ENCODE measurements at regions not wholly inside any gene's neighbourhood (a gene's known extent, or its start where the extent isn't known, plus 50 kb on each side); places are given as distances from the start of the nearest gene placed in this dataset.

DNA sequence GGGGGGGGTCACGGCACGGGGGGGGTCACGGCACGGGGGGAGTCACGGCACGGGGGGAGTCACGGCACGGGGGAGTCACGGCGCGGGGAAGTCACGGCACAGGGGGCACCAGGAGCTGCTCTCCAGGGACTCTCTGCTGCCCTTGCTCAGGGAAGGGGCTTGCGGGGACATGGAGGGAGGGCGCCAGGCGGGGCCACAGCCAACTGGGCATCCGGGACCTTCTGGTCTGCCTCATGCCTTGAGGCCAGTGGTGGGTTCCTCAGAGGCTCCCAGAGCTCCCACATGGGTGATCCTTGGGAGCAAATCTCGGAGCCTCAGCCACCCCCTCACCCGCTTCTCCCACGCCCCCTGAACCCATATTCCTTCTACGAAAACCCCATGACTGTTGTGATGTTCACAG, 55.8 kb upstream of the TMEM18 start:
- 92 to 94% (median 92%) methylated on average over 17 to 20 of the region's 20 CpGs for WGBS, 3 donors
- Histone ChIP-seq H3K9me3 (no peaks in the 10 kb centered on the region), H3K4me1 (ENCODE audit: insufficient read depth) (no peaks in the 10 kb centered on the region), H3K36me3 (no peaks in the 10 kb centered on the region), H3K27ac (no peak overlapping the region), H3K27me3 (no peaks in the 10 kb centered on the region), H3K4me3 (no peak overlapping the region)
- intact Hi-C loops (cut with DNase I): no loop called here
- TF ChIP-seq POLR2A (IDR thresholded peaks at IDR 0.05) (no peak), EP300 (IDR thresholded peaks at IDR 0.05) (no peak)
- TF ChIP-seq, protein P1, sequence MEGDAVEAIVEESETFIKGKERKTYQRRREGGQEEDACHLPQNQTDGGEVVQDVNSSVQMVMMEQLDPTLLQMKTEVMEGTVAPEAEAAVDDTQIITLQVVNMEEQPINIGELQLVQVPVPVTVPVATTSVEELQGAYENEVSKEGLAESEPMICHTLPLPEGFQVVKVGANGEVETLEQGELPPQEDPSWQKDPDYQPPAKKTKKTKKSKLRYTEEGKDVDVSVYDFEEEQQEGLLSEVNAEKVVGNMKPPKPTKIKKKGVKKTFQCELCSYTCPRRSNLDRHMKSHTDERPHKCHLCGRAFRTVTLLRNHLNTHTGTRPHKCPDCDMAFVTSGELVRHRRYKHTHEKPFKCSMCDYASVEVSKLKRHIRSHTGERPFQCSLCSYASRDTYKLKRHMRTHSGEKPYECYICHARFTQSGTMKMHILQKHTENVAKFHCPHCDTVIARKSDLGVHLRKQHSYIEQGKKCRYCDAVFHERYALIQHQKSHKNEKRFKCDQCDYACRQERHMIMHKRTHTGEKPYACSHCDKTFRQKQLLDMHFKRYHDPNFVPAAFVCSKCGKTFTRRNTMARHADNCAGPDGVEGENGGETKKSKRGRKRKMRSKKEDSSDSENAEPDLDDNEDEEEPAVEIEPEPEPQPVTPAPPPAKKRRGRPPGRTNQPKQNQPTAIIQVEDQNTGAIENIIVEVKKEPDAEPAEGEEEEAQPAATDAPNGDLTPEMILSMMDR (IDR thresholded peaks at IDR 0.05): no peak
- DNase-seq: no peak

DNA sequence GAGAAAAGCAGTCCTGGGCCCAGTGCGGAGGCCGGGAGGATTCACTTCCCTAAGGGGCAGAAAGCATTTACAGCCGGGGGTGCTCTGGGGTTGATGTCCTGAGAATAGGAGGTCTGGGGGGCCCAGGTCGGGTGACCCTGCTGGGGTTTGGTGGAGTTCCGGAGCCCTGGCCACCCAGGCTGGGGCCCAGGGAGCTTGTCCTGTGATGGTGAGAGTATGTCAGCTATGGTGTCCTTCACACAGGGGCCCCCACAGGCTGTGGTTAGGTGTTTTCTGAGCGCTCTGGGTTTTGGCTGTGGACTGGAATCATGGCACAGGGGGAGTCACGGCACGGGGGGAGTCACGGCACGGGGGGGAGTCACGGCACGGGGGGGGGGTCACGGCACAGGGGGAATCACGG, 54.5 kb upstream of the TMEM18 start:
- WGBS, 3 donors: 79 to 83% (median 79%) methylated on average over 5 to 14 of the region's 14 CpGs
- DNase-seq: no peak
- Histone ChIP-seq H3K27me3 (no peaks in the 10 kb centered on the region), H3K36me3 (no peaks in the 10 kb centered on the region), H3K4me1 (ENCODE audit: insufficient read depth) (no peaks in the 10 kb centered on the region), H3K4me3 (no peak overlapping the region), H3K9me3 (no peaks in the 10 kb centered on the region), H3K27ac (no peak overlapping the region)
- intact Hi-C loops (cut with DNase I): no loop called here
- no peak for TF ChIP-seq POLR2A (IDR thresholded peaks at IDR 0.05)
- TF ChIP-seq, protein P1 (IDR thresholded peaks at IDR 0.05): no peak
- TF ChIP-seq EP300 (IDR thresholded peaks at IDR 0.05): no peak

DNA sequence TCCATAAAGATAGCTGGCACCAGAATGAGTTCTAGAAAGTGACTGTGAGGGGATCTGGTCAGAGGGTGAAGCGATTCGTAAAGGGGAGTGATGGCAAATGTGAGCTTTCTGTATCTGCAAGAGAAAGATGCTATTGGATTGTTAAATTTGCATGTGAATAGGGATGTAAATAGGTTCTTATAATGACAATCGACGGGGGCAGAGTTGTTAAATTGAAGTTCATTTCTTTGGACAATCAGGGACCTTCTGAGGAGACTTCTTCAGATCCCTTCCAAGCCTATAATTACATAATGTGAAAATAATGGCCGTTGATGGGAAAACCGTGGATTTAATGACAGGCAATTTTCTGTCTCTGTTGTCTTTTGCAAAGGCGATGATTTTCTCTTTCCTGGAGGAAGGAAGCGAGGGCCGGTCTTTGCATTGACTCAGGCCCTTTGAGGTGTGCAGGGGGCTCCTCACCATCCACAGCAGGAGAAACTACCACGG, 52.2 kb upstream of the TMEM18 start:
- DNase-seq: no peak
- Histone ChIP-seq H3K36me3 (no peaks in the 10 kb centered on the region), H3K9me3 (no peaks in the 10 kb centered on the region), H3K27ac (no peak overlapping the region), H3K4me1 (ENCODE audit: insufficient read depth) (no peaks in the 10 kb centered on the region), H3K4me3 (no peak overlapping the region), H3K27me3 (no peaks in the 10 kb centered on the region)
- intact Hi-C loops (cut with DNase I): no loop called here
- TF ChIP-seq, protein P1 (IDR thresholded peaks at IDR 0.05): no peak
- TF ChIP-seq POLR2A (IDR thresholded peaks at IDR 0.05): no peak
- no peak for TF ChIP-seq EP300 (IDR thresholded peaks at IDR 0.05)
- 70 to 76% (median 75%) methylated on average over 10 of the region's 10 CpGs for WGBS, 3 donors

DNA sequence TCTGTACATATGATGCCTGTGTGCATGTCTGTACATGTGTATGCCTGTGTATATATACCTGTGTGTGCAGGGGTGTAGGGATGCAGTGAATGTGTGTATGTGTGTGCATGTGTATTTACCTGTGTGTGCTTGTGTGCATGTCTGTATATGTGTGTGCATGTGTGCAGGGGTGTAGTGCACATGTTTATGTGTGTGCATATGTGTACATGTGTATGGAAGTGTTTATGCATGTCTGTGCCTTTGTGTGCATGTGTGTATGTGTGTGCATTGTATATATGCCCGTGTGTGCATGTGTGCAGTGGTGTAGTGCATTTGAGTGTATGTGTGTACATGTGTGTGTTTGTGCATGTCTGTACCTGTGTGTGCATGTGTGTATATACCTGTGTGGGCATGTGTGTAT, 51.0 kb upstream of the TMEM18 start:
- Histone ChIP-seq H3K9me3 (no peaks in the 10 kb centered on the region), H3K4me1 (ENCODE audit: insufficient read depth) (no peaks in the 10 kb centered on the region), H3K36me3 (no peaks in the 10 kb centered on the region), H3K4me3 (no peak overlapping the region), H3K27me3 (no peaks in the 10 kb centered on the region), H3K27ac (no peak overlapping the region)
- TF ChIP-seq POLR2A (IDR thresholded peaks at IDR 0.05) (no peak), EP300 (IDR thresholded peaks at IDR 0.05) (no peak)
- TF ChIP-seq, protein P1 (IDR thresholded peaks at IDR 0.05): no peak
- WGBS, 3 donors: 81 to 94% (median 89%) methylated on average over 1 of the region's 1 CpG
- intact Hi-C loops (cut with DNase I): no loop called here
- no peak for DNase-seq

All from ovary (tissue), 7 donors.